ENCODE measurements at regions not wholly inside any gene's neighbourhood (a gene's known extent, or its start where the extent isn't known, plus 50 kb on each side); places are given as distances from the start of the nearest gene placed in this dataset.

- no peak for TF ChIP-seq CTCF (conservative IDR thresholded peaks at IDR 0.05; ENCODE audit: low read length)
- no peak for TF ChIP-seq EZH2phosphoT487 (IDR thresholded peaks at IDR 0.05; ENCODE audit: borderline replicate concordance, low read depth, low read length)
Observed at GRCh38 chr6:87793315-87793714, 91.3 kb upstream of the AKIRIN2 start.
